PFSK-1 (cell line): ENCODE measurements at regions not wholly inside any gene's neighbourhood (a gene's known extent, or its start where the extent isn't known, plus 50 kb on each side); places are given as distances from the start of the nearest gene placed in this dataset.

Source experiments
- POLR2AphosphoS5 ChIP-seq: IDR thresholded peaks from 2 replicates; pipeline ENCODE4 v1.6.1; 2012; ENCODE audit warnings: low read depth, mild to moderate bottlenecking, control low read depth, low read length, moderate library complexity
- REST ChIP-seq, 2 experiments: IDR thresholded peaks; 2 replicates each; pipeline versions ENCODE4 v1.6.1 to v1.8.0; 2011 to 2012; ENCODE audit warnings: low read depth in 2 of 2, low read length in 2 of 2, control low read depth in 1 of 2, inconsistent platforms in 1 of 2, mild to moderate bottlenecking in 1 of 2, moderate library complexity in 1 of 2; ENCODE audit not compliant: insufficient read depth in 1 of 2
- TAF1 ChIP-seq: IDR thresholded peaks from 2 replicates; pipeline ENCODE4 v1.6.1; 2012; ENCODE audit warnings: low read length, control low read depth, borderline replicate concordance; ENCODE audit not compliant: insufficient read depth

- TF ChIP-seq TAF1 (no peak), POLR2AphosphoS5 (no peak), REST (IDR thresholded peaks at IDR 0.05; ENCODE audit: insufficient read depth in 1 of 2, low read depth in 2 of 2, low read length in 2 of 2) (peak; percentile 59 to 88; a peak in 3 of 4 replicates)
Observed at GRCh38 chr1:221154932-221155331, 275.7 kb downstream of the HLX start.
